GM19397 (cell line): ENCODE measurements at regions not wholly inside any gene's neighbourhood (a gene's known extent, or its start where the extent isn't known, plus 50 kb on each side); places are given as distances from the start of the nearest gene placed in this dataset.
"Not testable (repeated sequence)": the region's sequence is repeated elsewhere in the genome, so short reads cannot be mapped to it uniquely, and the experiment has no call there.

Experiments
- ATAC-seq: cut with Tn5 transposase; IDR thresholded peaks from one replicate; pipeline ENCODE4 v1.9.1; 2021; ENCODE audit warnings: mild to moderate bottlenecking, moderate library complexity; ENCODE audit not compliant: unreplicated experiment

- ATAC-seq = no peak
These were observed 444.3 kb upstream of the NRSN1 start for GRCh38 chr6:23681743-23682142.

GRCh38 chr6:23688650-23689049, 437.4 kb upstream of the NRSN1 start:
- no peak for ATAC-seq

- ATAC-seq = no peak
These were observed 435.5 kb upstream of the NRSN1 start for GRCh38 chr6:23690453-23691049.

GRCh38 chr6:23692184-23692583, 433.8 kb upstream of the NRSN1 start:
- ATAC-seq = no peak

GRCh38 chr6:23696992-23697391, 429.0 kb upstream of the NRSN1 start:
- ATAC-seq = no peak

GRCh38 chr6:23704479-23705052, 421.4 kb upstream of the NRSN1 start:
- no peak for ATAC-seq

GRCh38 chr6:23705697-23706096, 420.3 kb upstream of the NRSN1 start:
- ATAC-seq = no peak

- no peak for ATAC-seq
These were observed 413.3 kb upstream of the NRSN1 start for GRCh38 chr6:23712756-23713155.

- ATAC-seq = peak; percentile 73
These were observed 412.8 kb upstream of the NRSN1 start for GRCh38 chr6:23713211-23713610.

- ATAC-seq = no peak
These were observed 397.3 kb upstream of the NRSN1 start for GRCh38 chr6:23728707-23729106.

GRCh38 chr6:23731609-23732008, 394.4 kb upstream of the NRSN1 start:
- ATAC-seq = no peak

GRCh38 chr6:23732521-23732920, 393.5 kb upstream of the NRSN1 start:
- ATAC-seq = no peak

- no peak for ATAC-seq
These were observed 390.9 kb upstream of the NRSN1 start for GRCh38 chr6:23735151-23735550.

GRCh38 chr6:23736577-23736976, 389.4 kb upstream of the NRSN1 start:
- ATAC-seq = no peak

- no peak for ATAC-seq
These were observed 378.8 kb upstream of the NRSN1 start for GRCh38 chr6:23747239-23747638.

- no peak for ATAC-seq
These were observed 373.6 kb upstream of the NRSN1 start for GRCh38 chr6:23752414-23752813.

- no peak for ATAC-seq
These were observed 371.8 kb upstream of the NRSN1 start for GRCh38 chr6:23754197-23754596.

GRCh38 chr6:23775127-23775526, 350.9 kb upstream of the NRSN1 start:
- ATAC-seq = no peak

- ATAC-seq = no peak
These were observed 342.1 kb upstream of the NRSN1 start for GRCh38 chr6:23783901-23784300.

GRCh38 chr6:23784301-23784919, 341.6 kb upstream of the NRSN1 start:
- ATAC-seq = no peak

- no peak for ATAC-seq
These were observed 335.3 kb upstream of the NRSN1 start for GRCh38 chr6:23790756-23791155.

- ATAC-seq = no peak
These were observed 329.0 kb upstream of the NRSN1 start for GRCh38 chr6:23797041-23797440.

- not testable (repeated sequence) for ATAC-seq
These were observed 321.7 kb upstream of the NRSN1 start for GRCh38 chr6:23804289-23804688.
